ENCODE measurements at regions not wholly inside any gene's neighbourhood (a gene's known extent, or its start where the extent isn't known, plus 50 kb on each side); places are given as distances from the start of the nearest gene placed in this dataset.

DNA sequence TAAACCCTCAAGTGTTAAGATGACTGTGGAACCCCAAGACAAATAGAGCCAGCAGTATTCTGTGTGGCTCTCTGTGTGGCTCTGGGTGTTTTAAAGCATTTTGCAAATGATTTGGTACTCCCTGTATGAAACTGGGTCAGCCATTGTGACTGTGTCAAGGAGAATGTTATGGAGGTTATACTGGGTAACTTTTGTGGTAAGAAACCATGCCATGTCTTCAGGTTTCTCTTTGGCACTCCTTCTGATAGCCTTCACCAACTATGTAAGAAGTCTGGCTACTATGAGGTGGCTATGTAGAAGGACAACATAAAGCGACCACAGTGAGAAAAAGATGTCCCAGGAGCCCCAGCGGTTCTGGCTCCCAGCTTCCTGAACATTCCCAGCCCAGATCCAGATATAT lies 226.6 kb upstream of the RHOBTB1 start:
- Histone ChIP-seq H3K36me3 (ENCODE audit: control insufficient read depth, insufficient read depth, low read length) (no peaks in the 10 kb centered on the region), H3K27me3 (replicated peaks; ENCODE audit: control insufficient read depth, insufficient read depth, low read length) (no peaks in the 10 kb centered on the region), H3K4me3 (replicated peaks; ENCODE audit: low read depth, low read length) (no peak overlapping the region)
- TF ChIP-seq, protein P1, sequence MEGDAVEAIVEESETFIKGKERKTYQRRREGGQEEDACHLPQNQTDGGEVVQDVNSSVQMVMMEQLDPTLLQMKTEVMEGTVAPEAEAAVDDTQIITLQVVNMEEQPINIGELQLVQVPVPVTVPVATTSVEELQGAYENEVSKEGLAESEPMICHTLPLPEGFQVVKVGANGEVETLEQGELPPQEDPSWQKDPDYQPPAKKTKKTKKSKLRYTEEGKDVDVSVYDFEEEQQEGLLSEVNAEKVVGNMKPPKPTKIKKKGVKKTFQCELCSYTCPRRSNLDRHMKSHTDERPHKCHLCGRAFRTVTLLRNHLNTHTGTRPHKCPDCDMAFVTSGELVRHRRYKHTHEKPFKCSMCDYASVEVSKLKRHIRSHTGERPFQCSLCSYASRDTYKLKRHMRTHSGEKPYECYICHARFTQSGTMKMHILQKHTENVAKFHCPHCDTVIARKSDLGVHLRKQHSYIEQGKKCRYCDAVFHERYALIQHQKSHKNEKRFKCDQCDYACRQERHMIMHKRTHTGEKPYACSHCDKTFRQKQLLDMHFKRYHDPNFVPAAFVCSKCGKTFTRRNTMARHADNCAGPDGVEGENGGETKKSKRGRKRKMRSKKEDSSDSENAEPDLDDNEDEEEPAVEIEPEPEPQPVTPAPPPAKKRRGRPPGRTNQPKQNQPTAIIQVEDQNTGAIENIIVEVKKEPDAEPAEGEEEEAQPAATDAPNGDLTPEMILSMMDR (IDR thresholded peaks at IDR 0.05; ENCODE audit: insufficient read depth, low read length, poor library complexity, severe bottlenecking) = no peak
- no peak for DNase-seq (ENCODE audit: extremely low read depth, insufficient read length)

DNA sequence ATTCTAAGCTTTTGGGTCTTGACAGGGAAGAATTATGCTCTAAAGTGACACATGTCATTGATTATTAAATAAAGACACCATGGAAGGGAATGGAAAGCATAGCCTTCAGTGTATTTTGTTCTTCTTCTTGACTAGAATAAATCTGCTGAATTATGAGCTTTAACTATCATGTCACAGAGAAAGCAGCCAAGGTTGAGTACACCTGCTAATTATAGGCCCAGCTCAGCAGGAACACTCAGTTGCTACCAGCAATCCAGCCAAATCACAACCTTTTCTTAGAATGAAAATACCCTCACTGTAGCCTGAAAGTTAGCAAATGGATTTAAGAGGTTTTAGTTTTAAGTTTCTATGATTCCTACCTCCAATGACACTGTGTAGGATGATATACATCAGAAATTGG lies 225.3 kb upstream of the RHOBTB1 start:
- no peak for DNase-seq (ENCODE audit: extremely low read depth, insufficient read length)
- Histone ChIP-seq H3K27me3 (replicated peaks; ENCODE audit: control insufficient read depth, insufficient read depth, low read length) (no peaks in the 10 kb centered on the region), H3K36me3 (ENCODE audit: control insufficient read depth, insufficient read depth, low read length) (no peaks in the 10 kb centered on the region), H3K4me3 (replicated peaks; ENCODE audit: low read depth, low read length) (no peak overlapping the region)
- TF ChIP-seq, protein P1 (IDR thresholded peaks at IDR 0.05; ENCODE audit: insufficient read depth, low read length, poor library complexity, severe bottlenecking) = no peak

DNA sequence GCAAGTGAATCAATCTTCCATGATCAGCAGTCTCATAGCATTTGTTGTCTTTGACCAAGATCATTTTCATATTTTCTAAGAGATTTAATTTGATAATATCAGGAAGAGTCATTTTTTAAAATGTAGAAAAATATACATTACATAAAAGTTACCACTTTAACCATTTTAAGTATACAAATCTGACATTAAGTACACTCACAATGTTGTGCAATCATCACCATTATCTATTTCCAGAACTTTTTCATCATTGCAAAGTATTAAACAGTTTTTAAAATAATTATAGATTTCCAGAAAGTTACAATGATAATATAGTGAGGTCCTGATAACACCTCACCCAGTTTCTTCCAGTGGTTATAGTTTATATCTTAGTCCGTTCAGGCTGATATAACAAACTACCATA lies 222.5 kb upstream of the RHOBTB1 start:
- TF ChIP-seq, protein P1 (IDR thresholded peaks at IDR 0.05; ENCODE audit: insufficient read depth, low read length, poor library complexity, severe bottlenecking) = no peak
- no peak overlapping the region for H3K4me3 ChIP-seq (replicated peaks; ENCODE audit: low read depth, low read length)
- no peaks in the 10 kb centered on the region for H3K27me3 ChIP-seq (replicated peaks; ENCODE audit: control insufficient read depth, insufficient read depth, low read length)
- H3K36me3 ChIP-seq (ENCODE audit: control insufficient read depth, insufficient read depth, low read length) = no peaks in the 10 kb centered on the region
- no peak for DNase-seq (ENCODE audit: extremely low read depth, insufficient read length)

DNA sequence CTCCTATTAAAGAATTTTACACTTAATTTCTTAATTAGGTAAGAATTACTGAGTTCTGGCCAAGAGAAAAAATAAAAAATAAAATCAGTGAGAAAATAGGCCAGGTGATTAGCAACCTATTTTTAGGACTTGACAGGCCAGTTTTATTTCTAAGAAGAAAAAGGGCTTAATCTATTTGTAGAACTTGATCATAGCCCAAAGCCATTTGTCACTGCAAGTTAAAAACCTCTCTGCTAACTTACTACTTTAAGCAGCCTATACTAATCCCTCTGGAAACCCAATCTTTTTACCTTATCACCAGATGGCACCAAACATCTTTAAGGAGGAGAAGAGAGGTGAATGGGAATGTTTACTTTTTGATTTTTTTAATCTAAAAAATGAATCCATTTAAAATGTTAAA lies 222.1 kb upstream of the RHOBTB1 start:
- H3K4me3 ChIP-seq (replicated peaks; ENCODE audit: low read depth, low read length) = no peak overlapping the region
- DNase-seq (ENCODE audit: extremely low read depth, insufficient read length) = no peak
- H3K36me3 ChIP-seq (ENCODE audit: control insufficient read depth, insufficient read depth, low read length) = no peaks in the 10 kb centered on the region
- no peaks in the 10 kb centered on the region for H3K27me3 ChIP-seq (replicated peaks; ENCODE audit: control insufficient read depth, insufficient read depth, low read length)
- TF ChIP-seq, protein P1 (IDR thresholded peaks at IDR 0.05; ENCODE audit: insufficient read depth, low read length, poor library complexity, severe bottlenecking) = no peak

DNA sequence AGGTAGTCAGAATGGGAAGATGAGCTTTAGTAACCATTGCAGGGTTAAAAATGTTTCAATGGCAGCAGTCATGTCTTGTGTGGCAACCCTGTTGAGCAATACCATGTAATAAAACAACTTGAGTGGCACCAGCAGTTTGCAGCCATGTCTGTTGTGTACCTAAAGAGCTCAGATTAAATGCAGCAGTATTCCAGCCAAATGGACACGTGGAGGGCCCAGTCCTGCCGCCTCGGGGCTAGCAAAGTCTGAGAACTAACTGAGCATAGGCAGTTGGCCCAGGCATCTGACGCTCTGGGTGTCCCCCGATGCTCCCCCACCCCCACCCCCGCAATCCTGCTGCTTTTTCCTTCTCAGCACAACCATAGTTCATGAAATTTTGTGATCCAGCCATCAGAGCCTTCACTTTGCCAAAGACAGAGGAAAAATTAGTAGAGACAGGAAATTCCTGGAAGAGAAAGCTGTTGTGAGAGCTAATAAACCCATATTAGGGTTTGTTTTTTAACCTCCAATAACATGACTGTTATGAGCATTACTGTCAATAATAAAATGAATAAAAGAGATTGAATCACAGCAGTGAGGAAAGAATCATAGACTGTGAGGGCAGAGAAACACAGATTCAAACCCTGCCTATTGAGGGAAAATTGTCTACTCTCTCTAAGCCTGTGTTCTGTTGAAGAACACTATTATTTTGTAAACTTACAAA lies 220.6 kb upstream of the RHOBTB1 start:
- TF ChIP-seq, protein P1 (IDR thresholded peaks at IDR 0.05; ENCODE audit: insufficient read depth, low read length, poor library complexity, severe bottlenecking) = no peak
- DNase-seq (ENCODE audit: extremely low read depth, insufficient read length) = no peak

DNA sequence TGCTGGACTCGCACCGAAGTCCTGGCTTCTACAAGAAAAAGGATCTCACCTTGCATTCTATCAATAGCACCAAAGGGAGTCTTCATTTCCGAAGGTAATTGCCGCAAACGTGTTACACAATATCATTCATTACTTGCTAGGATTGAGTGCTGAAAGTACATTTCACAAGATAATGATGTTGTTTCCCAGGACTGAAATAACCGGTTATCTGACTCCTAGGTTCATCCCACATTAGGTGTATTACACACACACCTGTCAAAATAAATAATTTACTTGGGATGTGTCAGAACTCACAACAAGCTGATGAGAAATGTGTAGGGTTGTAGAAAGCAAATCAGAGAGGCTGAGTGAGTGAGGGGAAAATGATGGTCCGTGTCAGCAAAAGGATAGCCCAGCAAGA lies 219.4 kb upstream of the RHOBTB1 start:
- no peaks in the 10 kb centered on the region for H3K36me3 ChIP-seq (ENCODE audit: control insufficient read depth, insufficient read depth, low read length)
- no peaks in the 10 kb centered on the region for H3K27me3 ChIP-seq (replicated peaks; ENCODE audit: control insufficient read depth, insufficient read depth, low read length)

More for the DNA sequence above, 220.6 kb upstream of the RHOBTB1 start:
- Histone ChIP-seq H3K36me3 (ENCODE audit: control insufficient read depth, insufficient read depth, low read length) (no peaks in the 10 kb centered on the region), H3K4me3 (replicated peaks; ENCODE audit: low read depth, low read length) (no peak overlapping the region), H3K27me3 (replicated peaks; ENCODE audit: control insufficient read depth, insufficient read depth, low read length) (no peaks in the 10 kb centered on the region)

More for the DNA sequence above, 219.4 kb upstream of the RHOBTB1 start:
- DNase-seq (ENCODE audit: extremely low read depth, insufficient read length) = no peak
- H3K4me3 ChIP-seq (replicated peaks; ENCODE audit: low read depth, low read length) = no peak overlapping the region
- TF ChIP-seq, protein P1 (IDR thresholded peaks at IDR 0.05; ENCODE audit: insufficient read depth, low read length, poor library complexity, severe bottlenecking) = no peak
